Panc1 (cell line): ENCODE measurements at regions not wholly inside any gene's neighbourhood (a gene's known extent, or its start where the extent isn't known, plus 50 kb on each side); places are given as distances from the start of the nearest gene placed in this dataset.
"Not testable (repeated sequence)": the region's sequence is repeated elsewhere in the genome, so short reads cannot be mapped to it uniquely, and the experiment has no call there.

Experiments used
- ATAC-seq: fragments of 200-7000 bp; cut with Tn5 transposase; 2 replicates; pipeline ENCODE4 v1.9.1; 2020; ENCODE audit warnings: mild to moderate bottlenecking, moderate library complexity
- BruUV-seq: library from RNA; stranded (reverse); fragments of 400-500 nt; replicated peaks from 2 replicates; lab custom pipeline; 2021; lab: Mats Ljungman, UMichigan
- CTCF ChIA-PET: fragments of 300-600 bp; sonication (Branson Sonifier 250); formaldehyde crosslinking; loops from one replicate; lab custom pipeline; 2022; ENCODE audit warnings: antibody characterized with exemption; lab: Charles Lee
- POLR2A ChIA-PET: fragments of 300-600 bp; sonication (Branson Sonifier 250); formaldehyde crosslinking; loops from one replicate; lab custom pipeline; 2022; ENCODE audit warnings: antibody characterized with exemption; lab: Charles Lee
- DNase-seq: peaks from one replicate; pipeline ENCODE4 v3.0.0-alpha.2; 2010; ENCODE audit warnings: low read depth, low spot score
- H3K27ac ChIP-seq: 2 replicates; pipeline ENCODE4 v1.5.1; 2011; ENCODE audit warnings: mild to moderate bottlenecking, low read length, inconsistent platforms
- H3K27me3 ChIP-seq: fragments of 200-500 bp; sonication (Bioruptor generic); 2 replicates; pipeline ENCODE4 v1.6.0; 2014; ENCODE audit warnings: low read length, inconsistent platforms; ENCODE audit not compliant: control insufficient read depth, insufficient read depth
- H3K36me3 ChIP-seq: fragments of 200-500 bp; sonication (Bioruptor generic); 2 replicates; pipeline ENCODE4 v1.5.1; 2014; ENCODE audit warnings: inconsistent platforms, mild to moderate bottlenecking, low read length, moderate library complexity; ENCODE audit not compliant: control insufficient read depth, insufficient read depth
- H3K4me1 ChIP-seq: 2 replicates; pipeline ENCODE4 v1.5.1; 2011; ENCODE audit warnings: inconsistent platforms, mild to moderate bottlenecking, low read length, moderate library complexity; ENCODE audit not compliant: control insufficient read depth, insufficient read depth
- H3K4me3 ChIP-seq, 2 experiments: 2 replicates each; pipeline ENCODE4 v1.5.1; 2011 to 2012; ENCODE audit warnings: low read depth in 2 of 2, low read length in 2 of 2, mild to moderate bottlenecking in 2 of 2, inconsistent platforms in 1 of 2, moderate library complexity in 1 of 2
- H3K9me3 ChIP-seq: fragments of 200-500 bp; sonication (Bioruptor generic); 2 replicates; pipeline ENCODE4 v1.5.1; 2014; ENCODE audit warnings: low read depth, mild to moderate bottlenecking, inconsistent platforms, low read length, moderate library complexity; ENCODE audit not compliant: control insufficient read depth, insufficient read depth
- CTCF ChIP-seq: fragments of 450-650 bp; IDR thresholded peaks from 2 replicates; pipeline ENCODE4 v1.5.1; 2017; ENCODE audit warnings: mild to moderate bottlenecking
- POLR2AphosphoS5 ChIP-seq: IDR thresholded peaks from 2 replicates; pipeline ENCODE4 v1.6.1; 2012; ENCODE audit warnings: mild to moderate bottlenecking, low read depth, low read length, moderate library complexity
- REST ChIP-seq, 2 experiments: IDR thresholded peaks; 2 replicates each; pipeline ENCODE4 v1.6.1; 2011 to 2012; ENCODE audit warnings: low read depth in 2 of 2, control low read depth in 1 of 2, low read length in 1 of 2, mild to moderate bottlenecking in 1 of 2, moderate library complexity in 1 of 2; ENCODE audit not compliant: insufficient read depth in 1 of 2
- SIN3A ChIP-seq: IDR thresholded peaks from 2 replicates; pipeline ENCODE4 v1.6.1; 2012; ENCODE audit warnings: low read depth, mild to moderate bottlenecking, low read length, moderate library complexity, borderline replicate concordance; ENCODE audit not compliant: insufficient read depth
- TCF7L2 ChIP-seq: IDR thresholded peaks from 2 replicates; pipeline ENCODE4 v1.6.1; 2011; ENCODE audit warnings: mild to moderate bottlenecking, low read depth, low read length, inconsistent platforms
- in situ Hi-C: cut with HindIII; loops from 2 replicates; pipeline ENCODE4 v1.10.0; 2016; ENCODE audit warnings: low sequenced_read_pairs, low pct_unique_long_range_greater_than_20kb
- intact Hi-C: fragments of 100-400 bp; cut with micrococcal nuclease; formaldehyde crosslinking; loops from one replicate; pipeline ENCODE4 v1.10.0; 2022; ENCODE audit not compliant: unreplicated experiment

GRCh38 chr16:65312795-65313194 is 190.9 kb upstream of the CDH11 start:
- ChIA-PET CTCF (no interaction called here), POLR2A (no interaction called here)
- BruUV-seq = no TSS peak
- no peaks in the 10 kb centered on the region for H3K9me3 ChIP-seq
- in situ Hi-C loops (no loop called here), intact Hi-C loops (no loop called here)
- H3K27ac ChIP-seq = no peak overlapping the region
- no peak overlapping the region for H3K4me3 ChIP-seq
- no peak for ATAC-seq
- H3K27me3 ChIP-seq = no peaks in the 10 kb centered on the region
- no peak for TF ChIP-seq SIN3A
- TF ChIP-seq CTCF = no peak
- no peak for TF ChIP-seq TCF7L2
- TF ChIP-seq POLR2AphosphoS5 = no peak
- no peak for TF ChIP-seq REST (IDR thresholded peaks at IDR 0.05; ENCODE audit: insufficient read depth in 1 of 2, low read depth in 2 of 2, low read length in 1 of 2)
- DNase-seq = no peak
- no peaks in the 10 kb centered on the region for H3K4me1 ChIP-seq
- H3K36me3 ChIP-seq = no peaks in the 10 kb centered on the region

- intact Hi-C loops (no loop called here), in situ Hi-C loops (no loop called here)
- ATAC-seq (no peak), DNase-seq (no peak)
- CTCF ChIA-PET = no interaction called here
- no peaks in the 10 kb centered on the region for H3K27me3 ChIP-seq
- H3K9me3 ChIP-seq = no peaks in the 10 kb centered on the region
- H3K27ac ChIP-seq = no peak overlapping the region
- BruUV-seq = no TSS peak
- H3K36me3 ChIP-seq = no peaks in the 10 kb centered on the region
- H3K4me1 ChIP-seq = no peaks in the 10 kb centered on the region
- TF ChIP-seq REST (IDR thresholded peaks at IDR 0.05; ENCODE audit: insufficient read depth in 1 of 2, low read depth in 2 of 2, low read length in 1 of 2) (no peak), SIN3A (no peak), POLR2AphosphoS5 (no peak), TCF7L2 (no peak), CTCF (no peak)
- no peak overlapping the region for H3K4me3 ChIP-seq
- POLR2A ChIA-PET = no interaction called here
These were observed 190.2 kb upstream of the CDH11 start for GRCh38 chr16:65312071-65312470.

GRCh38 chr16:65310491-65310890 is 188.6 kb upstream of the CDH11 start:
- H3K4me1 ChIP-seq, intact Hi-C loops, H3K27ac ChIP-seq, in situ Hi-C loops, BruUV-seq, H3K27me3 ChIP-seq, DNase-seq, POLR2A ChIA-PET, H3K9me3 ChIP-seq, H3K4me3 ChIP-seq, CTCF ChIA-PET, H3K36me3 ChIP-seq, ATAC-seq: not testable (repeated sequence)
